LNCAP (cell line): ENCODE measurements at regions not wholly inside any gene's neighbourhood (a gene's known extent, or its start where the extent isn't known, plus 50 kb on each side); places are given as distances from the start of the nearest gene placed in this dataset.

Experiments used
- CTCF ChIP-seq: fragments of 450-650 bp; IDR thresholded peaks from 2 replicates; pipeline ENCODE4 v1.5.1; 2017; ENCODE audit warnings: mild to moderate bottlenecking

- TF ChIP-seq CTCF = no peak
These were observed 416.8 kb downstream of the LRFN5 start for GRCh38 chr14:42023452-42023851.

- no peak for TF ChIP-seq CTCF
These were observed 407.6 kb downstream of the LRFN5 start for GRCh38 chr14:42014301-42014700.

- no peak for TF ChIP-seq CTCF
These were observed 406.9 kb downstream of the LRFN5 start for GRCh38 chr14:42013559-42013958.

GRCh38 chr14:42013153-42013552 lies 406.5 kb downstream of the LRFN5 start:
- TF ChIP-seq CTCF = no peak

GRCh38 chr14:42011221-42011620 lies 404.5 kb downstream of the LRFN5 start:
- TF ChIP-seq CTCF = no peak

GRCh38 chr14:42004321-42004720 lies 397.6 kb downstream of the LRFN5 start:
- TF ChIP-seq CTCF = no peak

- no peak for TF ChIP-seq CTCF
These were observed 395.5 kb downstream of the LRFN5 start for GRCh38 chr14:42002141-42002540.

- TF ChIP-seq CTCF = no peak
These were observed 394.8 kb downstream of the LRFN5 start for GRCh38 chr14:42001431-42001830.
